ENCODE measurements at regions not wholly inside any gene's neighbourhood (a gene's known extent, or its start where the extent isn't known, plus 50 kb on each side); places are given as distances from the start of the nearest gene placed in this dataset.
"Not testable (repeated sequence)": the region's sequence is repeated elsewhere in the genome, so short reads cannot be mapped to it uniquely, and the experiment has no call there.

GRCh38 chr14:105701456-105702274, 175.3 kb downstream of the TMEM121 start:
- Mint-ChIP-seq H3K27ac (no peak overlapping the region), H3K4me1 (peaks cover 19% of the 10 kb centered on the region), H3K36me3 (no peaks in the 10 kb centered on the region), H3K4me3 (no peak overlapping the region), H3K9me3 (no peaks in the 10 kb centered on the region), H3K27me3 (no peaks in the 10 kb centered on the region)
- CTCF ChIA-PET, result no interaction called here
- no peak for DNase-seq

DNA sequence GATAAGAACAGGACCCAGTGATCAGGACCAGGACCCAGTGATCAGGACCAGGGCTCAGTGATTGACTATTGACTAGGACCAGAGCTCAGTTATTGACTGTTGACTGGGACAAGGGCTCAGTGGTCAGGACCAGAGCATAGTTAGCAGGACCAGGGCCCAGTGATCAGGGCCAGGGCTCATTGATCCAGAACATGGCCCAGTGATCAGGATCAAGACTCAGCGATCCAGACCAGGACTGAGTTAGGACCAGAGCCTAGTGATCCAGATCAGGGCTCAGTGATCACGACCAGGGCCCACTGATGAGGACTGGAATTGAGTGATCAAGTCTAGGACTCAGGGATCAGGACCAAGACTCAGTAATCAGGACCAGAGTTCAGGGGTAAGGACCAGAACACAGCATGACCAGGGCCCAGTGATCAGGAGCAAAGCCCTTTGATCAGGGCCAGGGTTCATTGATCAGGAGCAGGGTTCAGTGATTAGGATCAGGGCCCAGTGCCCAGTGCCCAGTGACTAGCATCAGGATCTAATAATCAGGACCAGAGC, 176.0 kb downstream of the TMEM121 start:
- Mint-ChIP-seq H3K4me1 (peaks cover 19% of the 10 kb centered on the region), H3K9me3 (no peaks in the 10 kb centered on the region), H3K27ac (no peak overlapping the region), H3K36me3 (no peaks in the 10 kb centered on the region), H3K27me3 (no peaks in the 10 kb centered on the region), H3K4me3 (no peak overlapping the region)
- CTCF ChIA-PET, result no interaction called here
- no peak for DNase-seq

DNA sequence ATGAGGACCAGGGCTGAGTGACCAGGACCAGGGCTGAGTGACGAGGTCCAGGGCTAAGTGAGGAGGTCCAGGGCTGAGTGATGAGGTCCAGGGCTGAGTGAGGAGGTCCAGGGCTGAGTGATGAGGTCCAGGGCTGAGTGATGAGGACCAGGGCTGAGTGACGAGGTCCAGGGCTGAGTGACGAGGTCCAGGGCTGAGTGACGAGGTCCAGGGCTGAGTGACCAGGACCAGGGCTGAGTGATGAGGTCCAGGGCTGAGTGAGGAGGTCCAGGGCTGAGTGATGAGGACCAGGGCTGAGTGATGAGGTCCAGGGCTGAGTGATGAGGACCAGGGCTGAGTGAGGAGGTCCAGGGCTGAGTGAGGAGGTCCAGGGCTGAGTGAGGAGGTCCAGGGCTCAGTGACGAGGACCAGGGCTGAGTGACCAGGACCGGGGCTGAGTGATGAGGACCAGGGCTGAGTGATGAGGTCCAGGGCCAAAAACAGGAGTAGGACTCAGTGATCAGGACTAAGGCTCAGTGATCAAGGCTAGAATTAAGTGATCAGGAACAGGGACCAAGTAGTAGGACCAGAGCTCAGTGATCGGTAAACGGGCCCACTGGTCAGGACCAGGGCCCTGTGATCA, 176.8 kb downstream of the TMEM121 start:
- H3K27me3 Mint-ChIP-seq, CTCF ChIA-PET, H3K4me3 Mint-ChIP-seq, DNase-seq, H3K27ac Mint-ChIP-seq, H3K9me3 Mint-ChIP-seq, H3K36me3 Mint-ChIP-seq: not testable (repeated sequence)
- peaks cover 19% of the 10 kb centered on the region for H3K4me1 Mint-ChIP-seq

DNA sequence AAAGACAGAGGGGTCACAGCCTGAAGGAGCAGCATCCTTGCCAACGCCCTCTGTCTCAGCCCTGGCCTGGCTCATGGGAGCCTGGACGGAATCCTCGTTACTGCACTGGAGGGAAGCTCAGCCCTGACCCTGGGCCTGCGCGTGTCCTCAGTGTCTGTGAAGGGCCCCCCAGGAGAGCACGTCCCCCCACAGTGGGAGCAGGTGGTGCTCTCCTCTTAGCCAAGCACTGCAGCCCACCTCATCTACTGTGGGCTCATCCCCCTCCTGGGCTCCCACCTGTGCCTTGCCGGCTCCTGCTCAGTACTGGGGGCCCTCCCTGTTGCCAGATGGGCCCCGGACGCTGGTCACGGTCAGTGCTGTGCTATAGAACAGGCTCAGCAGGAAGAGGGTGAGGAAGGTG, 177.7 kb downstream of the TMEM121 start:
- H3K9me3 Mint-ChIP-seq, H3K27ac Mint-ChIP-seq, H3K4me3 Mint-ChIP-seq, CTCF ChIA-PET, H3K36me3 Mint-ChIP-seq, H3K27me3 Mint-ChIP-seq, DNase-seq: not testable (repeated sequence)
- H3K4me1 Mint-ChIP-seq, result peaks cover 19% of the 10 kb centered on the region

DNA sequence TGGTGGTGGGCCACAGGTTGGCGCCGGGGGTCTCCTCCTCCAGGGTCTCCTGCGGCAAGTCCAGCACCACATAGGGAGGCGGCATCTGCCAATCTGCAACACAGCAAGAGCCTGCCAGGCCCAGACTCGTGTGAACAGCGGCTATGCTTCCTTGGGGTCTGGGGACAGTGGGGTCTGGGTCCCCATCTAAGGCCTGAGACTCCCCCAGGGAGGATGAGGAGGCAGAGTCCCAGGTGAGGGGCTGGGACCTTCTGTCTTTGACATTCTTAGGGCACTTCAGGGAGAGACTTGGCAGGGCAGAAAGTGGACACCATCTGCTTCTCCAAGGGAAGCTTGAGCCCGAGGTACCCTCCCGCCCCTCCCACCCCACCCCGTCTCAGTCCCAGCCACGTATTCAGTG, 178.1 kb downstream of the TMEM121 start:
- H3K27ac Mint-ChIP-seq, H3K27me3 Mint-ChIP-seq, H3K36me3 Mint-ChIP-seq, H3K9me3 Mint-ChIP-seq, DNase-seq, CTCF ChIA-PET, H3K4me3 Mint-ChIP-seq: not testable (repeated sequence)
- H3K4me1 Mint-ChIP-seq, result peaks cover 19% of the 10 kb centered on the region

DNA sequence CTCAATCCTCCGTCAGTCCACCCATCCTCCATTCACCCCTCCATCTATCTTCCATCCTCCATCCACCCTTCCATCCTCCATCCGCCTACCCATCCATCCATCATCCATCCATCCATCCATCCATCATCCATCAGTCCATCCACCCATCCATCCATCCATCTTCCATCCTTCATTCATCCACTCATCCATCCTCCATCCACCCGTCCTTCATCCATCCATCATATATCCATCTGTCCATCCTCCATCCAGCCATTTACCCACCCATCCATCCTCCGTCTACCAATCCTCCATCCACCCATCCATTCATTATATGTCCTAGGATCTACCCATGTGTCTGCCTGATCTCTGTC, 179.1 kb downstream of the TMEM121 start:
- CTCF ChIA-PET, H3K36me3 Mint-ChIP-seq, H3K27ac Mint-ChIP-seq, DNase-seq, H3K4me3 Mint-ChIP-seq, H3K27me3 Mint-ChIP-seq, H3K9me3 Mint-ChIP-seq: not testable (repeated sequence)
- H3K4me1 Mint-ChIP-seq, result peaks cover 16% of the 10 kb centered on the region

DNA sequence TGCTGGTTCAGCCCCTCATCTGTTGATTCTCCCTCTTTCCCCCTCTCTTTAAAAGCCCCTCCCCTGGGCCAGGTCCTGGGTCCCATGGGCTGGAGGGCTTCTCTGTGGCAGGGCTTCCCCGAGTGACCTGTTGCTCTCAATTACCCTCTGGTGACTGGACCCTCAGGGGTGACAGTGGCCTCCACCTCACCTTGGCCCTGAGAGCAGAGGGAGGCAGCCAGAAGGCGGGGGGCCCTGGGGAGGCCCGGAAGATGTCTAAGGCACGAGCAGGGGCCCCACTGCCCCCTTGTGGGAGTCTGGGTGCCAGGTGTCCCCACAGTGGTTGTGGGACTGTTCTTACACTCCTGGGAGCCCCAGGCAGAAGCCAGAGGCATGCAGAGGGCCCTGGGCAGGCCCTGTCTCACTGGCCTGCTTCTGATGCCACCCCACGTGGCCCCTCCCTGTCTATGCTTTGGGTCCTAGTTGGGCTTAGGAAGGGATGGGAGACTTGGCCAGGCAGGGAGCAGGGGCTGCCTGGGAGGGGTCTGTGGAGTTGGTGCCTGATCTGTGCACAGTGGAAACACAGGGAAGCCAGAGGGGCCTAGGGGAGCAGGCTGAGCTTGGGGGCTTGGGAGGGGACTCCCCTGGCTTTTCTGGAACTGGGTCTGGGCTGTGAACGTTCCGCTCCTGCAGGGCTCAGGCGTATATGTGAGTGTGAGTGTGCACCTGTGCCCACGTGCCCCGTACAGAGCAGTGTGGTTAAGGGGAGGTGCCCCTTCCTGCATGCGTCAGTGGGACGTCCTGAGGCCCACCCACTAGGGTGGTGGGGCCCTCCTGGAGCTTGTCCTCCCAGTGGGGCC, 179.7 kb downstream of the TMEM121 start:
- H3K27ac Mint-ChIP-seq, H3K27me3 Mint-ChIP-seq, H3K9me3 Mint-ChIP-seq, H3K4me3 Mint-ChIP-seq, H3K4me1 Mint-ChIP-seq, CTCF ChIA-PET, DNase-seq, H3K36me3 Mint-ChIP-seq: not testable (repeated sequence)

- H3K36me3 Mint-ChIP-seq, H3K4me1 Mint-ChIP-seq, H3K4me3 Mint-ChIP-seq, CTCF ChIA-PET, DNase-seq, H3K27me3 Mint-ChIP-seq, H3K27ac Mint-ChIP-seq, H3K9me3 Mint-ChIP-seq: not testable (repeated sequence)
Observed at GRCh38 chr14:105706701-105707019, 180.3 kb downstream of the TMEM121 start.

DNA sequence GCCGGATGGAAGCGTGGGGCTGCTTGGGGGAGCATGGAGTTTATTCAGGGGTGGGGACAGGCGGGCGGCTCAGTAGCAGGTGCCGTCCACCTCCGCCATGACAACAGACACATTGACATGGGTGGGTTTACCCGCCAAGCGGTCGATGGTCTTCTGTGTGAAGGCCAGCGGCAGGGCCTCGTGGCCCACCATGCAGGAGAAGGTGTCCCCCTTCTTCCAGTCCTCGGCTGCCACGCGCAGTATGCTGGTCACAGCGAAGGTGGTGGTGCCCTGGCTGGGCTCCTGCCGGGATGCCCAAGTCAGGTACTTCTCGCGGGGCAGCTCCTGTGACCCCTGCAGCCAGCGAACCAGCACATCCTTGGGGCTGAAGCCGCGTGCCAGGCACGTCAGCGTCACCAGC, 180.7 kb downstream of the TMEM121 start:
- H3K9me3 Mint-ChIP-seq, H3K27me3 Mint-ChIP-seq, DNase-seq, H3K36me3 Mint-ChIP-seq, CTCF ChIA-PET, H3K4me1 Mint-ChIP-seq, H3K27ac Mint-ChIP-seq, H3K4me3 Mint-ChIP-seq: not testable (repeated sequence)

DNA sequence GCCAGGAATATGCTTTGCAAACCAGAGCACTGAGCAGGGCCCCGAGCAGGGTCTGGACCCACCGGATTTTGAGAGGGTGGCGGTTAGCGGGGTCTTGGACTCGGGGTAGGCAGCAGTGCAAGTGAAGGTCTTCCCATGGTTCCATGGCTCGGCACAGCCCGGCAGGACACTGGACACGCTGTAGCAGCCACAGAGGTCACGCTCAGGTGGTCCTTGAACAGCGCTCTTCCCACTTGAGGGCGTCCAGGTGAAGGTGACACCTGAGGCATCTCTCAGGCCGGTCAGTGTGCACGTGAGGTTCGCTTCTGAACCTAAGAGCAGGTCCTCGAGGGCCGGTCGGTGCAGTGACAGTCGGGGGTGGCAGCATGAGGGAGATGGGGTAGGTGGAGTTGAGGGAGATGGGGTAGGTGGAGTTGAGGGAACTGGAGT, 181.4 kb downstream of the TMEM121 start:
- H3K4me1 Mint-ChIP-seq, H3K36me3 Mint-ChIP-seq, H3K27ac Mint-ChIP-seq, H3K4me3 Mint-ChIP-seq, H3K27me3 Mint-ChIP-seq, H3K9me3 Mint-ChIP-seq, DNase-seq, CTCF ChIA-PET: not testable (repeated sequence)

- H3K27me3 Mint-ChIP-seq, H3K27ac Mint-ChIP-seq, H3K4me3 Mint-ChIP-seq, CTCF ChIA-PET, H3K4me1 Mint-ChIP-seq, DNase-seq, H3K9me3 Mint-ChIP-seq, H3K36me3 Mint-ChIP-seq: not testable (repeated sequence)
Observed at GRCh38 chr14:105708251-105709134, 182.1 kb downstream of the TMEM121 start.

DNA sequence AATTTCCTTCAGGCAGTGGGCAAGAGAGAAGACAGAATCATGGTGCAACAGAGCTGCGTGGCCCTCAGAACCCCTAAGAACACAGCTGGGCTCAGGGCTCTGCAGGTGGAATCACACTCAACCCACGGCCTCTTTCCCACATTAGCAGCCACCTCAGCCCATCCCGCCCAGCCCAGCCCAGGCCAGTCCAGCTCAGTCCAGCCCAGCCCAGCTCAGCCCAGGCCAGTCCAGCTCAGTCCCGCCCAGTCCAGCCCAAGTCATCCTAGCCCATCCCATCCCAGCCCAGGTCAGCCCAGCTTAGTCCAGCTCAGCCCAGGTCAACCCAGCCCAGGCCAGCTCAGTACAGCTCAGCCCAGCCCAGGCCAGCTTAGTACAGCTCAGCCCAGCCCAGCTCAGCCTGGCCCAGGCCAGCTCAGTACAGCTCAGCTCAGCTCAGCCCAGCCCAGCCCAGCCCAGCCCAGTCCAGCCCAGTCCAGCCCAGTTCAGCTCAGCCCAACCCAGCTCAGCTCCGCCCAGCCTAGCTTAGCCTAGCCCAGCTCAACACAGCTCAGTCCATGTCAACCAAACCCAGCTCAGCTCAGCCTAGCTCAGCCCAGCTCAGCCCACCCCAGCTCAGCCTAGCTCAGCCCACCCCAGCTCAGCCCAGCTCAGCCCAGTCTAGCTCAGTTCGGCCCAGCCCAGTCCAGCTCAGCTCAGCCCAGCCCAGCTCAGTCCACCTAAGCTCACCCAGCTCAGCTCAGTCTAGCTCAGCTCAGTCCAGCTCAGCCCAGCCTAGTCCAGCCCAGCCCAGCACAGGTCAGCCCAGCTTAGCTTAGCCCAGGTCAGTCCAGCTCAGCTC, 183.1 kb downstream of the TMEM121 start:
- H3K4me3 Mint-ChIP-seq, result no peak overlapping the region

DNA sequence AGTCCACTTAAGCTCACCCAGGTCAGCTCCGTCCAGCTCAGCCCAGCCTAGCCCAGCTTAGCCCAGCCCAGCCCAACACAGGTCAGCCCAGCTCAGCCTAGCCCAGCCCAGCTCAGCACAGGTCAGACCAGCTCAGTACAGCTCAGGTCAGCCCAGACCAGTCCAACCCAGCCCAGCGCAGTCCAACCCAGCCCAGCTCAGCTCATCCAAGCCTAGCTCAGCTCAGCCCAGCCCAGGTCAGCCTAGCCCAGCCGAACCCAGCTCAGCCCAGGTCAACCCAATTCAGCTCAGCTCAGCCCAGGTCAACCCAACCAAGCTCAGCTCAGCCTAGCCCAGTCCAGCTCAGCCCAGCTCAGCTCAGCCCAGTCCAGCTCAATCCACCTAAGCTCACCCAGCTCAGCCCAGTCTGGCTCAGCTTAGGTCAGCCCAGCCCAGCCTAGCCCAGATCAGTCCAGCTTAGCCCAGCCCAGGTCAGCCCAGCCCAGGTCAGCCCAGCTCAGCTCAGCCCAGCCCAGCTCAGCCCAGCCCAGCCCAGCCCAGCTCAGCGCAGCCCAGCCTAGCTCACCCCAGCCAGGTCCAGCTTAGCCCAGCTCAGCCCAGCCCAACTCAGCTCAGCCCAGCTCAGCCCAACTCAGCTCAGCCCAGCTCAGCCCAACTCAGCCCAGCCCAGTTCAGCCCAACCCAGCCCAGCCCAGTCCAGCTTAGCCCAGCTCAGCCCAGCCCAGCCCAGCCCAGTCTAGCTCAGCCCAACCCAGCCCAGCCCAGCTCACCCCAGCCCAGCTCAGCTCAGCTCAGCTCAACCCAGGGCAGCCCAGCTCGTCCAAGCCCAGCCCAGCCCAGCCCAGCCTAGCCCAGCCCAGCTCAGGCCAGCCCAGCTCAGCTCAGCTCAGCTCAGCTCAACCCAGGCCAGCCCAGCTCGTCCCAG, 184.0 kb downstream of the TMEM121 start:
- Mint-ChIP-seq H3K27ac (no peak overlapping the region), H3K27me3 (no peaks in the 10 kb centered on the region), H3K9me3 (no peaks in the 10 kb centered on the region), H3K4me3 (no peak overlapping the region), H3K36me3 (no peaks in the 10 kb centered on the region), H3K4me1 (peaks cover 4% of the 10 kb centered on the region)
- DNase-seq, result no peak
- CTCF ChIA-PET, result no interaction called here

More for the DNA sequence above, 183.1 kb downstream of the TMEM121 start:
- Mint-ChIP-seq H3K27me3 (no peaks in the 10 kb centered on the region), H3K4me1 (peaks cover 4% of the 10 kb centered on the region), H3K27ac (no peak overlapping the region), H3K9me3 (no peaks in the 10 kb centered on the region), H3K36me3 (no peaks in the 10 kb centered on the region)
- CTCF ChIA-PET, result no interaction called here
- DNase-seq, result no peak
